Activated CD8-positive, alpha-beta memory T cell treated with anti-CD3 and anti-CD28 coated beads, Interleukin-2, amount 50 U/mL, for 24 hours (primary cell): ENCODE measurements at regions not wholly inside any gene's neighbourhood (a gene's known extent, or its start where the extent isn't known, plus 50 kb on each side); places are given as distances from the start of the nearest gene placed in this dataset.
"Not testable (repeated sequence)": the region's sequence is repeated elsewhere in the genome, so short reads cannot be mapped to it uniquely, and the experiment has no call there.

Experiments
- DNase-seq: peaks from one replicate; pipeline ENCODE4 v3.0.0-alpha.2; 2020; ENCODE audit errors: extremely low read depth

GRCh38 chr11:67873223-67873622 lies 130.7 kb downstream of the UNC93B1 start:
- not testable (repeated sequence) for DNase-seq

- not testable (repeated sequence) for DNase-seq
Measured at GRCh38 chr11:67871168-67871567, 132.7 kb downstream of the UNC93B1 start.

- not testable (repeated sequence) for DNase-seq
Measured at GRCh38 chr11:67862896-67863295, 141.0 kb downstream of the UNC93B1 start.

- peak; percentile 12 for DNase-seq
Measured at GRCh38 chr11:67859513-67860161, 144.3 kb downstream of the UNC93B1 start.

- not testable (repeated sequence) for DNase-seq
Measured at GRCh38 chr11:67850747-67851146, 153.2 kb downstream of the UNC93B1 start.

GRCh38 chr11:67849766-67850165 lies 154.1 kb downstream of the UNC93B1 start:
- not testable (repeated sequence) for DNase-seq

- not testable (repeated sequence) for DNase-seq
Measured at GRCh38 chr11:67847896-67848875, 155.7 kb downstream of the UNC93B1 start.

- not testable (repeated sequence) for DNase-seq
Measured at GRCh38 chr11:67846303-67846702, 157.6 kb downstream of the UNC93B1 start.

- not testable (repeated sequence) for DNase-seq
Measured at GRCh38 chr11:67845296-67845695, 158.6 kb downstream of the UNC93B1 start.

GRCh38 chr11:67840599-67840998 lies 163.3 kb downstream of the UNC93B1 start:
- not testable (repeated sequence) for DNase-seq

GRCh38 chr11:67830152-67830551 lies 155.7 kb upstream of the ALDH3B2 start:
- DNase-seq = not testable (repeated sequence)

GRCh38 chr11:67826951-67827296 lies 152.5 kb upstream of the ALDH3B2 start:
- not testable (repeated sequence) for DNase-seq

- not testable (repeated sequence) for DNase-seq
Measured at GRCh38 chr11:67826028-67826950, 151.9 kb upstream of the ALDH3B2 start.

GRCh38 chr11:67824861-67825260 lies 150.4 kb upstream of the ALDH3B2 start:
- not testable (repeated sequence) for DNase-seq

GRCh38 chr11:67820081-67820480 lies 145.7 kb upstream of the ALDH3B2 start:
- DNase-seq = no peak

GRCh38 chr11:67817558-67817957 lies 143.1 kb upstream of the ALDH3B2 start:
- DNase-seq = not testable (repeated sequence)

- DNase-seq = not testable (repeated sequence)
Measured at GRCh38 chr11:67809301-67809700, 134.9 kb upstream of the ALDH3B2 start.

- DNase-seq = not testable (repeated sequence)
Measured at GRCh38 chr11:67807896-67808295, 133.5 kb upstream of the ALDH3B2 start.

- not testable (repeated sequence) for DNase-seq
Measured at GRCh38 chr11:67806728-67807235, 132.4 kb upstream of the ALDH3B2 start.

- DNase-seq = not testable (repeated sequence)
Measured at GRCh38 chr11:67806183-67806582, 131.8 kb upstream of the ALDH3B2 start.
